OCI-LY1 (cell line): ENCODE measurements at regions not wholly inside any gene's neighbourhood (a gene's known extent, or its start where the extent isn't known, plus 50 kb on each side); places are given as distances from the start of the nearest gene placed in this dataset.

ENCODE experiments used
- H2AFZ ChIP-seq: fragments of 200-600 bp; sonication (generic), shearing (Covaris generic); 2 replicates; pipeline ENCODE4 v1.6.0; 2014; ENCODE audit warnings: antibody characterized with exemption, mild to moderate bottlenecking, low read length
- H3F3A ChIP-seq: fragments of 200-600 bp; sonication (generic), shearing (Covaris generic); 2 replicates; pipeline ENCODE4 v1.6.0; 2014; ENCODE audit warnings: mild to moderate bottlenecking, antibody characterized with exemption, low read length, moderate library complexity; ENCODE audit not compliant: insufficient read depth
- H3K27ac ChIP-seq: fragments of 200-600 bp; sonication (generic); 2 replicates; pipeline ENCODE4 v1.5.1; 2014; ENCODE audit warnings: low read length, mixed run types, mild to moderate bottlenecking, low read depth; ENCODE audit not compliant: poor library complexity, severe bottlenecking
- H3K27me3 ChIP-seq: fragments of 200-600 bp; sonication (generic); 2 replicates; pipeline ENCODE4 v1.6.0; 2014; ENCODE audit warnings: antibody characterized with exemption, mild to moderate bottlenecking, low read length, moderate library complexity; ENCODE audit not compliant: insufficient read depth
- H3K36me3 ChIP-seq: fragments of 200-600 bp; sonication (generic); 2 replicates; pipeline ENCODE4 v1.6.1; 2014; ENCODE audit warnings: mild to moderate bottlenecking, antibody characterized with exemption, low read length, moderate library complexity, mixed read lengths; ENCODE audit not compliant: insufficient read depth
- H3K4me1 ChIP-seq: fragments of 200-600 bp; sonication (generic); 2 replicates; pipeline ENCODE4 v1.5.1; 2014; ENCODE audit warnings: mild to moderate bottlenecking, low read length, moderate library complexity; ENCODE audit not compliant: insufficient read depth, severe bottlenecking
- H3K4me2 ChIP-seq: fragments of 200-600 bp; sonication (generic), shearing (Covaris generic); 2 replicates; pipeline ENCODE4 v1.6.1; 2014; ENCODE audit warnings: low read length
- H3K4me3 ChIP-seq: fragments of 200-600 bp; sonication (generic); 2 replicates; pipeline ENCODE4 v1.5.1; 2014; ENCODE audit warnings: low read length, low read depth, mild to moderate bottlenecking, mixed read lengths; ENCODE audit not compliant: poor library complexity, severe bottlenecking
- H3K79me2 ChIP-seq: fragments of 200-600 bp; shearing (Covaris generic); 2 replicates; pipeline ENCODE4 v1.6.1; 2016; ENCODE audit warnings: mixed run types, low read length, mixed read lengths; ENCODE audit not compliant: insufficient read depth
- H3K9ac ChIP-seq: fragments of 200-600 bp; sonication (generic), shearing (Covaris generic); 2 replicates; pipeline ENCODE4 v1.6.1; 2014; ENCODE audit warnings: mild to moderate bottlenecking, low read length, mixed read lengths
- H3K9me2 ChIP-seq: fragments of 200-600 bp; sonication (generic), shearing (Covaris generic); 2 replicates; pipeline ENCODE4 v1.6.1; 2014; ENCODE audit warnings: low read depth, mild to moderate bottlenecking, low read length, mixed read lengths
- H3K9me3 ChIP-seq: fragments of 200-600 bp; shearing (Covaris generic); 2 replicates; pipeline ENCODE4 v1.6.1; 2014; ENCODE audit warnings: low read length, mixed read lengths
- H4K20me1 ChIP-seq: fragments of 200-600 bp; sonication (generic), shearing (Covaris generic); 2 replicates; pipeline ENCODE4 v1.6.0; 2016; ENCODE audit warnings: mild to moderate bottlenecking, low read length; ENCODE audit not compliant: insufficient read depth
- CTCF ChIP-seq: fragments of 200-600 bp; sonication (generic), shearing (Covaris generic); IDR thresholded peaks from 2 replicates; pipeline ENCODE4 v1.5.1; 2017; ENCODE audit warnings: mild to moderate bottlenecking, antibody characterized with exemption, low read length, moderate library complexity, mixed read lengths
- EZH2 ChIP-seq: fragments of 200-600 bp; sonication (generic), shearing (Covaris generic); IDR thresholded peaks from 2 replicates; pipeline ENCODE4 v1.8.0; 2017; ENCODE audit warnings: borderline replicate concordance, mixed run types, mild to moderate bottlenecking, antibody characterized with exemption, low read length, moderate library complexity, mixed read lengths

DNA sequence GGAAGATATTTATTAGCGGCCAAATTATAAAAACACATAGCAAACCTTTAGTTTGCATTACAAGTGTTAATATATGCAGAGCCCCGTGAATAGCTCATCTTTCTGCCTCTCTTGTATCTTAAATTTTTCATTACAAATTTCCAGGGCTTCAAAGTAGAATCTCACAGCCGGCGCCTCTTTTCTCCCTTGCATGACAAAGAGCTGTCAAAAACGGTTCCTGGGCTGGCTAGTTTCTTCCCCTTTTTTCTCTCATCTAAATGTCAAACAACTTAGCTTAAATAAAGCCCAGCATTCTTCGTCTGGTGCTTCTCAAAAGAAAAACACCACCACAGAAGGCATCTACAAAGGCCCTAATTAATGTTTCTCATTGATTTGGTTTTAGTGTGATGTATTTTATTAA is 253.0 kb downstream of the INSC start:
- no peak overlapping the region for H3K9ac ChIP-seq
- no peaks in the 10 kb centered on the region for H3F3A ChIP-seq
- H3K9me3 ChIP-seq: no peaks in the 10 kb centered on the region
- TF ChIP-seq EZH2 (no peak), CTCF (no peak)
- no peaks in the 10 kb centered on the region for H3K79me2 ChIP-seq
- no peak overlapping the region for H2AFZ ChIP-seq
- H4K20me1 ChIP-seq: no peaks in the 10 kb centered on the region
- H3K27me3 ChIP-seq: no peaks in the 10 kb centered on the region
- H3K27ac ChIP-seq: no peak overlapping the region
- no peak overlapping the region for H3K4me3 ChIP-seq
- H3K4me1 ChIP-seq: no peaks in the 10 kb centered on the region
- no peaks in the 10 kb centered on the region for H3K36me3 ChIP-seq
- H3K4me2 ChIP-seq: no peak overlapping the region
- H3K9me2 ChIP-seq: no peaks in the 10 kb centered on the region

- TF ChIP-seq CTCF (no peak), EZH2 (no peak)
- Histone ChIP-seq H3K9ac (no peak overlapping the region), H3K4me2 (no peak overlapping the region), H3K79me2 (no peaks in the 10 kb centered on the region), H3K9me3 (no peaks in the 10 kb centered on the region), H4K20me1 (no peaks in the 10 kb centered on the region), H3K27me3 (no peaks in the 10 kb centered on the region), H3K4me1 (no peaks in the 10 kb centered on the region), H3K4me3 (no peak overlapping the region), H2AFZ (no peak overlapping the region), H3K27ac (no peak overlapping the region), H3K9me2 (no peaks in the 10 kb centered on the region), H3K36me3 (no peaks in the 10 kb centered on the region), H3F3A (no peaks in the 10 kb centered on the region)
Observed at GRCh38 chr11:15370495-15371147, 255.9 kb downstream of the INSC start.

GRCh38 chr11:15371533-15371932 is 256.8 kb downstream of the INSC start:
- H3K4me3 ChIP-seq: no peak overlapping the region
- H2AFZ ChIP-seq: no peak overlapping the region
- H4K20me1 ChIP-seq: no peaks in the 10 kb centered on the region
- no peaks in the 10 kb centered on the region for H3K9me2 ChIP-seq
- no peak overlapping the region for H3K9ac ChIP-seq
- H3K4me1 ChIP-seq: no peaks in the 10 kb centered on the region
- H3K9me3 ChIP-seq: no peaks in the 10 kb centered on the region
- H3K27ac ChIP-seq: no peak overlapping the region
- H3K27me3 ChIP-seq: no peaks in the 10 kb centered on the region
- H3F3A ChIP-seq: no peaks in the 10 kb centered on the region
- no peak overlapping the region for H3K4me2 ChIP-seq
- H3K79me2 ChIP-seq: no peaks in the 10 kb centered on the region
- TF ChIP-seq CTCF (no peak), EZH2 (no peak)
- no peaks in the 10 kb centered on the region for H3K36me3 ChIP-seq
